Keratinocyte (primary cell): ENCODE measurements at regions not wholly inside any gene's neighbourhood (a gene's known extent, or its start where the extent isn't known, plus 50 kb on each side); places are given as distances from the start of the nearest gene placed in this dataset.

Experiments used
- DNase-seq: peaks from one replicate; pipeline ENCODE4 v3.0.0-alpha.2; 2011; ENCODE audit warnings: low read depth, missing footprints, low spot score
- FAIRE-seq: peaks from 2 replicates; lab custom pipeline; 2011; peaks lifted over from hg19 to GRCh38; lab: Jason Lieb, UNC
- H2AFZ ChIP-seq: 2 replicates; pipeline ENCODE4 v1.6.0; 2012; ENCODE audit warnings: low read length, control low read depth, inconsistent platforms; ENCODE audit not compliant: control insufficient read depth
- H3K27ac ChIP-seq: 2 replicates; pipeline ENCODE4 v1.5.1; 2011; ENCODE audit warnings: low read length; ENCODE audit not compliant: control insufficient read depth, insufficient read depth
- H3K27me3 ChIP-seq: 3 replicates; pipeline ENCODE4 v1.6.0; 2011; ENCODE audit warnings: low read length; ENCODE audit not compliant: control insufficient read depth, insufficient read depth; ENCODE audit errors: extremely low read depth
- H3K36me3 ChIP-seq, 2 experiments: 2 replicates in 1 of 2; 3 replicates in 1 of 2; pipeline ENCODE4 v1.5.1; 2011; ENCODE audit warnings: low read length in 2 of 2, mild to moderate bottlenecking in 1 of 2; ENCODE audit not compliant: control insufficient read depth in 2 of 2, insufficient read depth in 2 of 2; ENCODE audit errors: extremely low read depth in 1 of 2
- H3K4me1 ChIP-seq: 3 replicates; pipeline ENCODE4 v1.5.1; 2011; ENCODE audit warnings: low read length; ENCODE audit not compliant: control insufficient read depth, insufficient read depth; ENCODE audit errors: extremely low read depth
- H3K4me2 ChIP-seq: 3 replicates; pipeline ENCODE4 v1.6.0; 2011; ENCODE audit warnings: low read depth, low read length; ENCODE audit not compliant: control insufficient read depth, insufficient read depth; ENCODE audit errors: extremely low read depth
- H3K4me3 ChIP-seq, 3 experiments: fragments of 200-600 bp in 1 of 3; sonication (generic) in 1 of 3; 2 replicates in 2 of 3; 3 replicates in 1 of 3; pipeline ENCODE4 v1.5.1; 2011 to 2016; ENCODE audit warnings: low read length in 3 of 3, mild to moderate bottlenecking in 3 of 3, control low read depth in 2 of 3, inconsistent platforms in 1 of 3, low read depth in 1 of 3, mixed read lengths in 1 of 3, mixed run types in 1 of 3, moderate library complexity in 1 of 3; ENCODE audit not compliant: control insufficient read depth in 2 of 3, insufficient read depth in 2 of 3; ENCODE audit errors: extremely low read depth in 1 of 3
- H3K79me2 ChIP-seq: 2 replicates; pipeline ENCODE4 v1.6.0; 2012; ENCODE audit warnings: low read length; ENCODE audit not compliant: control insufficient read depth, insufficient read depth
- H3K9ac ChIP-seq: 3 replicates; pipeline ENCODE4 v1.6.0; 2011; ENCODE audit warnings: low read length; ENCODE audit not compliant: control insufficient read depth, insufficient read depth; ENCODE audit errors: extremely low read depth
- H3K9me1 ChIP-seq: 3 replicates; pipeline ENCODE4 v1.6.0; 2011; ENCODE audit warnings: low read length; ENCODE audit not compliant: control insufficient read depth, insufficient read depth; ENCODE audit errors: extremely low read depth
- H3K9me3 ChIP-seq: 2 replicates; pipeline ENCODE4 v1.5.1; 2012; ENCODE audit warnings: low read depth, low read length; ENCODE audit not compliant: control insufficient read depth
- H4K20me1 ChIP-seq: 3 replicates; pipeline ENCODE4 v1.6.0; 2011; ENCODE audit warnings: low read length; ENCODE audit not compliant: control insufficient read depth, insufficient read depth; ENCODE audit errors: extremely low read depth
- CTCF ChIP-seq, 3 experiments: IDR thresholded peaks in 1 of 3; conservative IDR thresholded peaks in 1 of 3; optimal IDR thresholded peaks in 1 of 3; 2 replicates in 2 of 3; 3 replicates in 1 of 3; pipeline versions ENCODE3 to v1.5.1; 2011; ENCODE audit warnings: low read length in 3 of 3, mild to moderate bottlenecking in 3 of 3, moderate library complexity in 2 of 3, control low read depth in 1 of 3, inconsistent platforms in 1 of 3; ENCODE audit not compliant: insufficient read depth in 2 of 3; ENCODE audit errors: extremely low read depth in 1 of 3
- EZH2 ChIP-seq: IDR thresholded peaks from one replicate; pipeline ENCODE4 v1.6.1; 2012; ENCODE audit warnings: inconsistent platforms, mild to moderate bottlenecking, low read length, moderate library complexity
- dilution Hi-C: fragments of 300-500 bp; cut with MboI; formaldehyde crosslinking; loops from one replicate; pipeline ENCODE4 v1.7.0; 2020; ENCODE audit warnings: low sequenced_read_pairs; ENCODE audit not compliant: extremely low pct_ligation_motif_present

GRCh38 chr11:123364080-123364479, 66.0 kb upstream of the GRAMD1B start:
- Histone ChIP-seq H3K9ac (no peak overlapping the region), H3K27me3 (peaks cover 8% of the 10 kb centered on the region), H2AFZ (no peak overlapping the region), H3K27ac (no peak overlapping the region), H3K4me2 (no peak overlapping the region), H3K4me3 (no peak overlapping the region), H4K20me1 (no peaks in the 10 kb centered on the region), H3K36me3 (no peaks in the 10 kb centered on the region), H3K9me1 (no peaks in the 10 kb centered on the region), H3K79me2 (no peaks in the 10 kb centered on the region), H3K9me3 (no peaks in the 10 kb centered on the region), H3K4me1 (no peaks in the 10 kb centered on the region)
- no peak for TF ChIP-seq EZH2
- no peak for TF ChIP-seq CTCF (optimal IDR thresholded peaks at IDR 0.05 in 1 of 3, IDR thresholded peaks at IDR 0.05 in 1 of 3, conservative IDR thresholded peaks at IDR 0.05 in 1 of 3; ENCODE audit: extremely low read depth in 1 of 3, insufficient read depth in 2 of 3, low read length in 3 of 3)
- no peak for DNase-seq
- no peak for FAIRE-seq
- dilution Hi-C loops: no loop called here

- H3K36me3 ChIP-seq: no peaks in the 10 kb centered on the region
- no peaks in the 10 kb centered on the region for H3K9me3 ChIP-seq
- TF ChIP-seq CTCF (optimal IDR thresholded peaks at IDR 0.05 in 1 of 3, IDR thresholded peaks at IDR 0.05 in 1 of 3, conservative IDR thresholded peaks at IDR 0.05 in 1 of 3; ENCODE audit: extremely low read depth in 1 of 3, insufficient read depth in 2 of 3, low read length in 3 of 3): no peak
- no peak for TF ChIP-seq EZH2
- no peak overlapping the region for H3K9ac ChIP-seq
- no peak for DNase-seq
- H3K27me3 ChIP-seq: peaks cover 13% of the 10 kb centered on the region
- H3K27ac ChIP-seq: no peak overlapping the region
- no peak for FAIRE-seq
- dilution Hi-C loops: no loop called here
- H4K20me1 ChIP-seq: no peaks in the 10 kb centered on the region
- no peaks in the 10 kb centered on the region for H3K79me2 ChIP-seq
- no peak overlapping the region for H3K4me2 ChIP-seq
- no peak overlapping the region for H3K4me3 ChIP-seq
- H2AFZ ChIP-seq: no peak overlapping the region
- no peaks in the 10 kb centered on the region for H3K4me1 ChIP-seq
- no peaks in the 10 kb centered on the region for H3K9me1 ChIP-seq
These were observed 66.5 kb upstream of the GRAMD1B start for GRCh38 chr11:123363556-123363955.
